NCI-H2171 treated with DMSO at 0.1 percent for 48 hours (cell line): ENCODE measurements at regions not wholly inside any gene's neighbourhood (a gene's known extent, or its start where the extent isn't known, plus 50 kb on each side); places are given as distances from the start of the nearest gene placed in this dataset.

Experiments
- DNase-seq: peaks from one replicate; lab custom pipeline; 2025; lab: John Stamatoyannopoulos, UW

- no peak for DNase-seq
Measured at GRCh38 chr6:8525370-8525769, 90.0 kb upstream of the SLC35B3 start.

- no peak for DNase-seq
Measured at GRCh38 chr6:8513174-8513573, 77.8 kb upstream of the SLC35B3 start.

- DNase-seq = no peak
Measured at GRCh38 chr6:8507286-8507685, 71.9 kb upstream of the SLC35B3 start.

- no peak for DNase-seq
Measured at GRCh38 chr6:8506126-8506525, 70.8 kb upstream of the SLC35B3 start.

GRCh38 chr6:8499540-8499939, 64.2 kb upstream of the SLC35B3 start:
- DNase-seq = no peak

GRCh38 chr6:8494730-8495129, 59.4 kb upstream of the SLC35B3 start:
- no peak for DNase-seq

- DNase-seq = no peak
Measured at GRCh38 chr6:8492536-8493133, 57.3 kb upstream of the SLC35B3 start.
